ENCODE measurements at regions not wholly inside any gene's neighbourhood (a gene's known extent, or its start where the extent isn't known, plus 50 kb on each side); places are given as distances from the start of the nearest gene placed in this dataset.

- no peaks in the 10 kb centered on the region for H3K4me1 ChIP-seq (ENCODE audit: insufficient read depth, low read length)
- H3K56ac ChIP-seq (ENCODE audit: insufficient read length, low read depth, low read length) = no peak overlapping the region
- H3K9me3 Mint-ChIP-seq = peaks cover 3 to 4% of the 10 kb centered on the region in 2 experiments; a peak in 2 of 5 replicates
- no peaks in the 10 kb centered on the region for H3K27me3 Mint-ChIP-seq (ENCODE audit: low read depth)
- H2BK20ac ChIP-seq (ENCODE audit: low read depth, low read length, poor library complexity, severe bottlenecking) = no peak overlapping the region
- H3K9ac ChIP-seq (ENCODE audit: extremely low read depth, insufficient read length, low read length) = no peak overlapping the region
- no CpG with 5 or more reads among the region's 7 CpGs for WGBS (ENCODE audit: extremely low coverage, insufficient read length, low lambda C conversion rate)
- H3K79me1 ChIP-seq (ENCODE audit: insufficient read depth, low read depth, low read length, poor library complexity, severe bottlenecking) = no peaks in the 10 kb centered on the region
- H3K9me3 ChIP-seq (ENCODE audit: control insufficient read depth, low read depth, low read length) = no peaks in the 10 kb centered on the region
- no peaks in the 10 kb centered on the region for H3K27me3 ChIP-seq (ENCODE audit: insufficient read depth, low read length)
- H4K5ac ChIP-seq (ENCODE audit: insufficient read length, low read depth, low read length) = no peak overlapping the region
- no peak overlapping the region for H3K14ac ChIP-seq (ENCODE audit: insufficient read depth, low read length)
- no peak overlapping the region for H3T11ph ChIP-seq (ENCODE audit: low read length)
- H3K18ac ChIP-seq (ENCODE audit: insufficient read length, low read depth, low read length) = no peak overlapping the region
- no peak overlapping the region for H3K4me3 Mint-ChIP-seq
- H4K8ac ChIP-seq (replicated peaks; ENCODE audit: insufficient read length, low read depth, low read length) = no peak overlapping the region
- no peak for TF ChIP-seq CTCF (conservative IDR thresholded peaks at IDR 0.05)
- 0 out of 7 replicates have a peak overlapping the region, but pooled peaks of 1 of the 3 experiments have one; percentile 14 for H3K27ac Mint-ChIP-seq
- H3K23ac ChIP-seq (ENCODE audit: insufficient read length, low read depth, low read length) = no peak overlapping the region
- no peak overlapping the region for H3K4ac ChIP-seq (ENCODE audit: low read depth, low read length)
- H2AFZ ChIP-seq (ENCODE audit: low read length) = no peak overlapping the region
- no peak overlapping the region for H3K4me2 ChIP-seq (ENCODE audit: insufficient read depth, insufficient read length, low read length)
- no peaks in the 10 kb centered on the region for H3K79me2 ChIP-seq (ENCODE audit: insufficient read depth, low read length)
- H3K4me1 Mint-ChIP-seq = 0 out of 4 replicates have a peak, but pooled peaks cover 0 to 3% of the 10 kb centered on the region in 2 experiments
- no peak overlapping the region for H2AK5ac ChIP-seq (ENCODE audit: insufficient read length, low read length)
- H2BK5ac ChIP-seq (ENCODE audit: insufficient read length, low read length) = no peak overlapping the region
- H2BK15ac ChIP-seq (ENCODE audit: low read depth, low read length) = no peak overlapping the region
- no peak for DNase-seq
- no peak overlapping the region for H2BK120ac ChIP-seq (ENCODE audit: low read depth, low read length, poor library complexity, severe bottlenecking)
- no peaks in the 10 kb centered on the region for H4K20me1 ChIP-seq (ENCODE audit: control insufficient read depth, insufficient read depth, insufficient read length)
- no peak overlapping the region for H2BK12ac ChIP-seq (ENCODE audit: insufficient read length, low read depth, low read length)
- H4K91ac ChIP-seq (ENCODE audit: insufficient read length, low read depth, low read length) = no peak overlapping the region
- peaks cover 0 to 5% (median 0%) of the 10 kb centered on the region in 3 experiments; a peak in 3 of 7 replicates for H3K36me3 Mint-ChIP-seq (ENCODE audit: insufficient read depth in 1 of 3, low read depth in 3 of 3)
- H3K23me2 ChIP-seq (ENCODE audit: insufficient read length, low read depth, low read length, poor library complexity, severe bottlenecking) = no peaks in the 10 kb centered on the region
- H3K27ac ChIP-seq (ENCODE audit: insufficient read length, low read depth, low read length) = no peak overlapping the region
These were observed 286.7 kb upstream of the ZNF462 start for GRCh38 chr9:106576232-106576760.

Data from H9 (cell line).